HG03575 (cell line): ENCODE measurements at regions not wholly inside any gene's neighbourhood (a gene's known extent, or its start where the extent isn't known, plus 50 kb on each side); places are given as distances from the start of the nearest gene placed in this dataset.

ENCODE experiments used
- ATAC-seq: cut with Tn5 transposase; IDR thresholded peaks from one replicate; pipeline ENCODE4 v1.9.1; 2021; ENCODE audit not compliant: unreplicated experiment, insufficient number of reproducible peaks, low FRiP score; ENCODE audit errors: extremely low read depth

GRCh38 chr13:59584761-59585670 is 578.7 kb downstream of the DIAPH3 start:
- no peak for ATAC-seq

- no peak for ATAC-seq
Measured at GRCh38 chr13:59587030-59587429, 576.7 kb downstream of the DIAPH3 start.

- ATAC-seq, result no peak
Measured at GRCh38 chr13:59587971-59588716, 575.6 kb downstream of the DIAPH3 start.

- no peak for ATAC-seq
Measured at GRCh38 chr13:59588717-59589067, 575.0 kb downstream of the DIAPH3 start.

- ATAC-seq, result no peak
Measured at GRCh38 chr13:59601993-59602392, 561.7 kb downstream of the DIAPH3 start.

GRCh38 chr13:59603646-59604045 is 560.1 kb downstream of the DIAPH3 start:
- ATAC-seq, result no peak

GRCh38 chr13:59607172-59607571 is 556.6 kb downstream of the DIAPH3 start:
- ATAC-seq, result no peak

GRCh38 chr13:59607780-59608233 is 555.9 kb downstream of the DIAPH3 start:
- no peak for ATAC-seq

GRCh38 chr13:59609421-59609820 is 554.3 kb downstream of the DIAPH3 start:
- no peak for ATAC-seq
